SH-SY5Y (cell line): ENCODE measurements at regions not wholly inside any gene's neighbourhood (a gene's known extent, or its start where the extent isn't known, plus 50 kb on each side); places are given as distances from the start of the nearest gene placed in this dataset.

ENCODE experiments used
- GATA2 ChIP-seq: IDR thresholded peaks from 2 replicates; pipeline ENCODE4 v1.6.1; 2011; ENCODE audit warnings: mild to moderate bottlenecking, low read depth, low read length
- GATA3 ChIP-seq: IDR thresholded peaks from 2 replicates; pipeline ENCODE4 v1.6.1; 2011; ENCODE audit warnings: low read depth, mild to moderate bottlenecking, low read length, moderate library complexity

DNA sequence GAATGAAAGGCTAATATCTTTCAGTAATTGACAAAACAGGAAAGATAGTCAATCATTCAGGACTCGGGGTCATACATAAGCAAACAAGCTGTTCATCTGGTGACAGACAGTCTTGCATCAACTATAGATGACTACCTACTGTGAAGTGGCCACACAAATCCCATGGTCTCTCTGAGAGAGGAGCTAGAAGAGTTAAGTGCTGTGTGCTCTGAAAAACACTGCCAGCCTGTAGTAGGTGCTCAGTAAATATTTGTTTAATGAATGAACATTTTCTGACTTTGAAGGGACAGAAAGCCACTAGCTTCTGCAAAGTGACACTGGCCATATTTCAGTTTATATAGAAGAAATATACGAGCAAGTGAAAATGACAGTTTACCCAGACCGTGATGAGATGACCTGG is 184.0 kb upstream of the CHAC2 start:
- no peak for TF ChIP-seq GATA2
- TF ChIP-seq GATA3, result no peak
